ENCODE measurements at regions not wholly inside any gene's neighbourhood (a gene's known extent, or its start where the extent isn't known, plus 50 kb on each side); places are given as distances from the start of the nearest gene placed in this dataset.

GRCh38 chr13:76398425-76398824 lies 487.8 kb downstream of the KCTD12 start:
- no peak for TF ChIP-seq POLR2A (IDR thresholded peaks at IDR 0.05)
- TF ChIP-seq, protein P1, sequence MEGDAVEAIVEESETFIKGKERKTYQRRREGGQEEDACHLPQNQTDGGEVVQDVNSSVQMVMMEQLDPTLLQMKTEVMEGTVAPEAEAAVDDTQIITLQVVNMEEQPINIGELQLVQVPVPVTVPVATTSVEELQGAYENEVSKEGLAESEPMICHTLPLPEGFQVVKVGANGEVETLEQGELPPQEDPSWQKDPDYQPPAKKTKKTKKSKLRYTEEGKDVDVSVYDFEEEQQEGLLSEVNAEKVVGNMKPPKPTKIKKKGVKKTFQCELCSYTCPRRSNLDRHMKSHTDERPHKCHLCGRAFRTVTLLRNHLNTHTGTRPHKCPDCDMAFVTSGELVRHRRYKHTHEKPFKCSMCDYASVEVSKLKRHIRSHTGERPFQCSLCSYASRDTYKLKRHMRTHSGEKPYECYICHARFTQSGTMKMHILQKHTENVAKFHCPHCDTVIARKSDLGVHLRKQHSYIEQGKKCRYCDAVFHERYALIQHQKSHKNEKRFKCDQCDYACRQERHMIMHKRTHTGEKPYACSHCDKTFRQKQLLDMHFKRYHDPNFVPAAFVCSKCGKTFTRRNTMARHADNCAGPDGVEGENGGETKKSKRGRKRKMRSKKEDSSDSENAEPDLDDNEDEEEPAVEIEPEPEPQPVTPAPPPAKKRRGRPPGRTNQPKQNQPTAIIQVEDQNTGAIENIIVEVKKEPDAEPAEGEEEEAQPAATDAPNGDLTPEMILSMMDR (IDR thresholded peaks at IDR 0.05): no peak

Measured in testis (tissue), 2 donors.